Osteoblast (primary cell): ENCODE measurements at regions not wholly inside any gene's neighbourhood (a gene's known extent, or its start where the extent isn't known, plus 50 kb on each side); places are given as distances from the start of the nearest gene placed in this dataset.

Experiments used
- DNase-seq: peaks from one replicate; pipeline ENCODE4 v3.0.0; 2011; ENCODE audit warnings: low spot score, mixed read lengths; ENCODE audit not compliant: insufficient read length; ENCODE audit errors: missing footprints
- H2AFZ ChIP-seq: 2 replicates; pipeline ENCODE4 v1.6.0; 2011; ENCODE audit warnings: mild to moderate bottlenecking, low read length
- H3K27ac ChIP-seq: 2 replicates; pipeline ENCODE4 v1.5.1; 2011; ENCODE audit warnings: mild to moderate bottlenecking, low read depth, low read length, moderate library complexity
- H3K27me3 ChIP-seq: 2 replicates; pipeline ENCODE4 v1.6.0; 2012; ENCODE audit warnings: mild to moderate bottlenecking, control low read depth, inconsistent platforms, low read length, moderate library complexity; ENCODE audit not compliant: insufficient read depth
- H3K36me3 ChIP-seq: 2 replicates; pipeline ENCODE4 v1.5.1; 2011; ENCODE audit warnings: mild to moderate bottlenecking, low read length, control low read depth, moderate library complexity; ENCODE audit not compliant: insufficient read depth
- H3K4me1 ChIP-seq: 2 replicates; pipeline ENCODE4 v1.5.1; 2011; ENCODE audit warnings: mild to moderate bottlenecking, low read length, control low read depth, moderate library complexity; ENCODE audit not compliant: insufficient read depth
- H3K4me2 ChIP-seq: 2 replicates; pipeline ENCODE4 v1.6.0; 2011; ENCODE audit warnings: mild to moderate bottlenecking, low read length; ENCODE audit not compliant: insufficient read depth
- H3K4me3 ChIP-seq: fragments of 200-600 bp; sonication (generic); 3 replicates; pipeline ENCODE4 v1.5.1; 2012; ENCODE audit warnings: mild to moderate bottlenecking, low read length, inconsistent platforms; ENCODE audit not compliant: insufficient read depth
- H3K79me2 ChIP-seq: 2 replicates; pipeline ENCODE4 v1.6.0; 2012; ENCODE audit warnings: mild to moderate bottlenecking, low read length, control low read depth, inconsistent platforms; ENCODE audit not compliant: insufficient read depth
- H3K9me3 ChIP-seq: 2 replicates; pipeline ENCODE4 v1.5.1; 2011; ENCODE audit warnings: low read depth, low read length, control low read depth
- H4K20me1 ChIP-seq: 2 replicates; pipeline ENCODE4 v1.6.0; 2012; ENCODE audit warnings: mild to moderate bottlenecking, low read length, control low read depth; ENCODE audit not compliant: insufficient read depth
- CTCF ChIP-seq: IDR thresholded peaks from 2 replicates; pipeline ENCODE4 v1.5.1; 2011; ENCODE audit warnings: mild to moderate bottlenecking, low read depth, low read length, moderate library complexity; ENCODE audit errors: extremely low read depth

- no peak overlapping the region for H3K27ac ChIP-seq
- no peak overlapping the region for H3K4me2 ChIP-seq
- peak overlapping the region; percentile 10 for H2AFZ ChIP-seq
- H3K36me3 ChIP-seq, result no peaks in the 10 kb centered on the region
- TF ChIP-seq CTCF, result no peak
- H3K27me3 ChIP-seq, result no peaks in the 10 kb centered on the region
- no peak overlapping the region for H3K4me3 ChIP-seq
- no peaks in the 10 kb centered on the region for H3K79me2 ChIP-seq
- DNase-seq, result no peak
- no peaks in the 10 kb centered on the region for H4K20me1 ChIP-seq
- no peaks in the 10 kb centered on the region for H3K9me3 ChIP-seq
- peaks cover 29% of the 10 kb centered on the region for H3K4me1 ChIP-seq
These were observed 221.0 kb downstream of the OSR1 start for GRCh38 chr2:19137433-19137832.

- Histone ChIP-seq H3K4me2 (no peak overlapping the region), H3K27me3 (no peaks in the 10 kb centered on the region), H4K20me1 (no peaks in the 10 kb centered on the region), H3K4me3 (no peak overlapping the region), H3K79me2 (no peaks in the 10 kb centered on the region), H3K9me3 (no peaks in the 10 kb centered on the region), H3K27ac (no peak overlapping the region), H3K4me1 (peaks cover 31% of the 10 kb centered on the region), H3K36me3 (no peaks in the 10 kb centered on the region), H2AFZ (no peak overlapping the region)
- TF ChIP-seq CTCF, result no peak
- no peak for DNase-seq
These were observed 225.5 kb downstream of the OSR1 start for GRCh38 chr2:19132967-19133366.

- Histone ChIP-seq H3K27ac (peak overlapping the region; percentile 31), H3K4me1 (peaks cover 22% of the 10 kb centered on the region), H3K4me3 (no peak overlapping the region), H3K27me3 (no peaks in the 10 kb centered on the region), H3K36me3 (no peaks in the 10 kb centered on the region), H2AFZ (no peak overlapping the region), H3K4me2 (no peak overlapping the region), H3K79me2 (no peaks in the 10 kb centered on the region), H3K9me3 (no peaks in the 10 kb centered on the region), H4K20me1 (no peaks in the 10 kb centered on the region)
- TF ChIP-seq CTCF, result no peak
- DNase-seq, result no peak
These were observed 226.6 kb downstream of the OSR1 start for GRCh38 chr2:19131871-19132270.

- no peak overlapping the region for H2AFZ ChIP-seq
- H3K4me1 ChIP-seq, result peaks cover 41% of the 10 kb centered on the region
- no peaks in the 10 kb centered on the region for H3K36me3 ChIP-seq
- no peak overlapping the region for H3K27ac ChIP-seq
- no peaks in the 10 kb centered on the region for H3K79me2 ChIP-seq
- no peaks in the 10 kb centered on the region for H3K9me3 ChIP-seq
- H4K20me1 ChIP-seq, result no peaks in the 10 kb centered on the region
- TF ChIP-seq CTCF, result no peak
- DNase-seq, result no peak
- no peak overlapping the region for H3K4me3 ChIP-seq
- no peaks in the 10 kb centered on the region for H3K27me3 ChIP-seq
- no peak overlapping the region for H3K4me2 ChIP-seq
These were observed 230.3 kb downstream of the OSR1 start for GRCh38 chr2:19128148-19128547.
